Lower leg skin (tissue), 3 donors: ENCODE measurements at regions not wholly inside any gene's neighbourhood (a gene's known extent, or its start where the extent isn't known, plus 50 kb on each side); places are given as distances from the start of the nearest gene placed in this dataset.

Experiments used
- CTCF ChIP-seq, 3 donors: fragments of 450-650 bp; IDR thresholded peaks; one replicate each; pipeline ENCODE4 v1.5.1; 2016; ENCODE audit warnings: antibody characterized with exemption in 3 of 3, mild to moderate bottlenecking in 3 of 3, moderate library complexity in 2 of 3
- POLR2A ChIP-seq, 2 donors: fragments of 450-650 bp; IDR thresholded peaks; one replicate each; pipeline ENCODE4 v1.6.1; 2016 to 2017; ENCODE audit warnings: antibody characterized with exemption in 2 of 2, mild to moderate bottlenecking in 1 of 2, moderate library complexity in 1 of 2

GRCh38 chr1:199208847-199209246 is 570.0 kb downstream of the PTPRC start:
- TF ChIP-seq CTCF (IDR thresholded peaks at IDR 0.05): no peak
- no peak for TF ChIP-seq POLR2A (IDR thresholded peaks at IDR 0.05)
